Posterior cingulate gyrus (tissue), 11 donors: ENCODE measurements at regions not wholly inside any gene's neighbourhood (a gene's known extent, or its start where the extent isn't known, plus 50 kb on each side); places are given as distances from the start of the nearest gene placed in this dataset.
"Not testable (repeated sequence)": the region's sequence is repeated elsewhere in the genome, so short reads cannot be mapped to it uniquely, and the experiment has no call there.

Source experiments
- DNase-seq, 10 donors: peaks; one replicate each; pipeline versions ENCODE4 v3.0.0 to v3.0.0-alpha.2; 2020 to 2021; ENCODE audit warnings: mixed read lengths in 3 of 10
- intact Hi-C: fragments of 100-400 bp; cut with DNase I; formaldehyde crosslinking; loops from one replicate; pipeline ENCODE4 v1.15.1; 2023

- no peak for DNase-seq
- intact Hi-C loops, result no loop called here
Measured at GRCh38 chr9:81088341-81088740, 601.0 kb downstream of the TLE1 start.

- DNase-seq, result no peak
- intact Hi-C loops, result no loop called here
Measured at GRCh38 chr9:81086416-81086815, 602.9 kb downstream of the TLE1 start.

- intact Hi-C loops, result no loop called here
Measured at GRCh38 chr9:81083854-81084512, 605.4 kb downstream of the TLE1 start.

GRCh38 chr9:81083067-81083466 lies 606.3 kb downstream of the TLE1 start:
- no peak for DNase-seq
- intact Hi-C loops, result no loop called here

More at GRCh38 chr9:81083854-81084512, 605.4 kb downstream of the TLE1 start:
- DNase-seq, result no peak

- no peak for DNase-seq
- intact Hi-C loops, result no loop called here
Measured at GRCh38 chr9:81082221-81082620, 607.1 kb downstream of the TLE1 start.

GRCh38 chr9:81080900-81081299 lies 608.4 kb downstream of the TLE1 start:
- no peak for DNase-seq
- intact Hi-C loops, result no loop called here

GRCh38 chr9:81080185-81080584 lies 609.2 kb downstream of the TLE1 start:
- DNase-seq, result no peak
- intact Hi-C loops, result no loop called here

GRCh38 chr9:81079055-81079454 lies 610.3 kb downstream of the TLE1 start:
- DNase-seq, result no peak
- intact Hi-C loops, result no loop called here

GRCh38 chr9:81078555-81078954 lies 610.8 kb downstream of the TLE1 start:
- intact Hi-C loops, result no loop called here
- DNase-seq, result no peak

GRCh38 chr9:81077572-81077971 lies 611.8 kb downstream of the TLE1 start:
- no peak for DNase-seq
- intact Hi-C loops, result no loop called here

- intact Hi-C loops, result no loop called here
- no peak for DNase-seq
Measured at GRCh38 chr9:81076131-81076530, 613.2 kb downstream of the TLE1 start.

GRCh38 chr9:81074221-81074620 lies 615.1 kb downstream of the TLE1 start:
- DNase-seq, result no peak
- intact Hi-C loops, result no loop called here

GRCh38 chr9:81073821-81074220 lies 615.5 kb downstream of the TLE1 start:
- DNase-seq, result no peak
- intact Hi-C loops, result no loop called here

- intact Hi-C loops, result no loop called here
- no peak for DNase-seq
Measured at GRCh38 chr9:81072758-81073157, 616.6 kb downstream of the TLE1 start.

GRCh38 chr9:81071108-81071507 lies 618.2 kb downstream of the TLE1 start:
- intact Hi-C loops, result no loop called here
- DNase-seq, result no peak

GRCh38 chr9:81070689-81071088 lies 618.7 kb downstream of the TLE1 start:
- DNase-seq, result no peak
- intact Hi-C loops, result no loop called here

- intact Hi-C loops, result no loop called here
Measured at GRCh38 chr9:81069923-81070322, 619.4 kb downstream of the TLE1 start.

GRCh38 chr9:81069038-81069795 lies 620.1 kb downstream of the TLE1 start:
- DNase-seq, result no peak
- intact Hi-C loops, result no loop called here

More at GRCh38 chr9:81069923-81070322, 619.4 kb downstream of the TLE1 start:
- peak in 1 of 10 donors; percentile 40 for DNase-seq

GRCh38 chr9:81062995-81063394 lies 626.4 kb downstream of the TLE1 start:
- DNase-seq, intact Hi-C loops: not testable (repeated sequence)

GRCh38 chr9:81058782-81059181 lies 630.6 kb downstream of the TLE1 start:
- intact Hi-C loops, result no loop called here

GRCh38 chr9:81053298-81054025 lies 635.9 kb downstream of the TLE1 start:
- intact Hi-C loops, result no loop called here
- no peak for DNase-seq

More at GRCh38 chr9:81058782-81059181, 630.6 kb downstream of the TLE1 start:
- DNase-seq, result no peak
